SK-N-SH (cell line): ENCODE measurements at regions not wholly inside any gene's neighbourhood (a gene's known extent, or its start where the extent isn't known, plus 50 kb on each side); places are given as distances from the start of the nearest gene placed in this dataset.

Source experiments
- CTCF ChIP-seq: fragments of 200-600 bp; sonication (generic); IDR thresholded peaks from 2 replicates; pipeline ENCODE4 v1.6.1; 2017; ENCODE audit warnings: antibody characterized with exemption, mild to moderate bottlenecking, moderate library complexity
- EZH2phosphoT487 ChIP-seq: fragments of 200-600 bp; sonication (generic); IDR thresholded peaks from 2 replicates; pipeline ENCODE4 v1.6.1; 2017; ENCODE audit warnings: low read depth, mixed run types, mild to moderate bottlenecking, antibody characterized with exemption, moderate library complexity, borderline replicate concordance
- RAD21 ChIP-seq: IDR thresholded peaks from 2 replicates; pipeline ENCODE4 v1.6.1; 2012; ENCODE audit warnings: mild to moderate bottlenecking, low read length
- RCOR1 ChIP-seq: fragments of 150-350 bp; IDR thresholded peaks from 2 replicates; pipeline ENCODE4 v1.6.1; 2017; ENCODE audit warnings: antibody characterized with exemption, low read length
- TF ChIP-seq, protein P1 (sequence below): IDR thresholded peaks from 2 replicates; pipeline ENCODE4 v1.6.1; 2012; ENCODE audit warnings: mild to moderate bottlenecking, low read depth, low read length, moderate library complexity
- TF ChIP-seq, protein P2 (sequence below): IDR thresholded peaks from 2 replicates; pipeline ENCODE4 v1.4.0; 2012; ENCODE audit warnings: low read depth
- TF ChIP-seq, protein P3 (sequence below): fragments of 150-350 bp; IDR thresholded peaks from 2 replicates; pipeline ENCODE4 v1.6.1; 2017; ENCODE audit warnings: antibody characterized with exemption, low read length, low read depth, borderline replicate concordance

DNA sequence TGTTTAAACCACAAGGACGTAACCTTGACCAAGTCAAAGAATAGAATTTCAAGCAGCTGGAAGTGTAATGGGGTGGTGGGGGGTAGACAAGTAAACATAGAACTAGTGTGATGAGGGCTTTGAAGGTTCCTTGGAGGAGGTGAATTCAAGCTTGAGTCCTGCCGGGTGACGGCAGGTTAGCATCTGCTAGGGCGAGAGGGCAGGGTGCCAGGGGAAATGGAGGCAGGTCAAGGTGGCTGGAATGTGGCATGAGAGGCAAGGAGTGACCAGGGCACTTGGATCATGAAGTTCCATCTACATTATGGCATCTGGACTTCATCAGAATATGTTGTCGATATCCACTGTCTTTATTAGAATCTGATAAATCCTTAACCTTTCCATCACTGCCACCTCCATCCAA is 207.5 kb upstream of the SLC35B3 start:
- no peak for TF ChIP-seq EZH2phosphoT487
- TF ChIP-seq, protein P1, sequence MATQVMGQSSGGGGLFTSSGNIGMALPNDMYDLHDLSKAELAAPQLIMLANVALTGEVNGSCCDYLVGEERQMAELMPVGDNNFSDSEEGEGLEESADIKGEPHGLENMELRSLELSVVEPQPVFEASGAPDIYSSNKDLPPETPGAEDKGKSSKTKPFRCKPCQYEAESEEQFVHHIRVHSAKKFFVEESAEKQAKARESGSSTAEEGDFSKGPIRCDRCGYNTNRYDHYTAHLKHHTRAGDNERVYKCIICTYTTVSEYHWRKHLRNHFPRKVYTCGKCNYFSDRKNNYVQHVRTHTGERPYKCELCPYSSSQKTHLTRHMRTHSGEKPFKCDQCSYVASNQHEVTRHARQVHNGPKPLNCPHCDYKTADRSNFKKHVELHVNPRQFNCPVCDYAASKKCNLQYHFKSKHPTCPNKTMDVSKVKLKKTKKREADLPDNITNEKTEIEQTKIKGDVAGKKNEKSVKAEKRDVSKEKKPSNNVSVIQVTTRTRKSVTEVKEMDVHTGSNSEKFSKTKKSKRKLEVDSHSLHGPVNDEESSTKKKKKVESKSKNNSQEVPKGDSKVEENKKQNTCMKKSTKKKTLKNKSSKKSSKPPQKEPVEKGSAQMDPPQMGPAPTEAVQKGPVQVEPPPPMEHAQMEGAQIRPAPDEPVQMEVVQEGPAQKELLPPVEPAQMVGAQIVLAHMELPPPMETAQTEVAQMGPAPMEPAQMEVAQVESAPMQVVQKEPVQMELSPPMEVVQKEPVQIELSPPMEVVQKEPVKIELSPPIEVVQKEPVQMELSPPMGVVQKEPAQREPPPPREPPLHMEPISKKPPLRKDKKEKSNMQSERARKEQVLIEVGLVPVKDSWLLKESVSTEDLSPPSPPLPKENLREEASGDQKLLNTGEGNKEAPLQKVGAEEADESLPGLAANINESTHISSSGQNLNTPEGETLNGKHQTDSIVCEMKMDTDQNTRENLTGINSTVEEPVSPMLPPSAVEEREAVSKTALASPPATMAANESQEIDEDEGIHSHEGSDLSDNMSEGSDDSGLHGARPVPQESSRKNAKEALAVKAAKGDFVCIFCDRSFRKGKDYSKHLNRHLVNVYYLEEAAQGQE: no peak
- TF ChIP-seq, protein P2, sequence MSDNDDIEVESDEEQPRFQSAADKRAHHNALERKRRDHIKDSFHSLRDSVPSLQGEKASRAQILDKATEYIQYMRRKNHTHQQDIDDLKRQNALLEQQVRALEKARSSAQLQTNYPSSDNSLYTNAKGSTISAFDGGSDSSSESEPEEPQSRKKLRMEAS: no peak
- TF ChIP-seq CTCF: no peak
- no peak for TF ChIP-seq RCOR1
- TF ChIP-seq, protein P3, sequence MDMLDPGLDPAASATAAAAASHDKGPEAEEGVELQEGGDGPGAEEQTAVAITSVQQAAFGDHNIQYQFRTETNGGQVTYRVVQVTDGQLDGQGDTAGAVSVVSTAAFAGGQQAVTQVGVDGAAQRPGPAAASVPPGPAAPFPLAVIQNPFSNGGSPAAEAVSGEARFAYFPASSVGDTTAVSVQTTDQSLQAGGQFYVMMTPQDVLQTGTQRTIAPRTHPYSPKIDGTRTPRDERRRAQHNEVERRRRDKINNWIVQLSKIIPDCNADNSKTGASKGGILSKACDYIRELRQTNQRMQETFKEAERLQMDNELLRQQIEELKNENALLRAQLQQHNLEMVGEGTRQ: no peak
- no peak for TF ChIP-seq RAD21
